ENCODE measurements at regions not wholly inside any gene's neighbourhood (a gene's known extent, or its start where the extent isn't known, plus 50 kb on each side); places are given as distances from the start of the nearest gene placed in this dataset.

DNA sequence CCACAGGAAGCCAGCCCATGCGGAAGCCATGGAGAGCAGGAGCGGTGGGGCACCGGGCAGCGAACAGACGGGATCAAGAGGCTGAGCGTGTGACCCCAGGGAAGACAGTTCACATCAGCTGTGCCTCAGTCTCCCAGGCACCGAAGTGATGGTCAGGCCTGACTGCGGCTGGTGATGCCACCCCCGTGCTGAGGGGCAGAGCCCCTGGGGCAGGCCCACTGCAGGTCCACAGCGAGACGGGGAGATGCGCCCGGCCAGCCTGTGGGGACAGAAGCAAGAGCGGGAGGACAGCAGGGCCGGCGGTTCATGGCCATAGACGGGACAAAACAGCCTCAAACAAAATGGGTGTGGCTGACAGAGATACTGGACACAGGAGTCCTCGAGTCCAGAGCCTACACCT lies 93.8 kb downstream of the RIPK4 start:
- DNase-seq (no peak), ATAC-seq (no peak)
- intact Hi-C loops (cut with DNase I, micrococcal nuclease) = no loop called here

DNA sequence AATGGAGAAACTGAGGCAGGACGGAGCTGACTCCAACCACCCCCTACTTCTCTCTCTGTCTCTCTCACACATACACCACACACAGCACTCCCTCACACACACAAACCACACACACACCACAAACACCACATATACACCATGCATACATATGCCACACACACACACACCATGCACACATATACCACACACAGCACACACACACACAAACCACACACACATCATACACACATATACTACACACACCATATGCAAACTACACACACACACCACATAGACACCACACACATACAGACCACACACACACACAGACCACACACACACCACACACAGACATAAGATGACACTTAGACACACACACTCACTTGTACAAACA lies 94.3 kb downstream of the RIPK4 start:
- no peak for ATAC-seq
- no peak for DNase-seq
- intact Hi-C loops (cut with DNase I, micrococcal nuclease) = no loop called here

DNA sequence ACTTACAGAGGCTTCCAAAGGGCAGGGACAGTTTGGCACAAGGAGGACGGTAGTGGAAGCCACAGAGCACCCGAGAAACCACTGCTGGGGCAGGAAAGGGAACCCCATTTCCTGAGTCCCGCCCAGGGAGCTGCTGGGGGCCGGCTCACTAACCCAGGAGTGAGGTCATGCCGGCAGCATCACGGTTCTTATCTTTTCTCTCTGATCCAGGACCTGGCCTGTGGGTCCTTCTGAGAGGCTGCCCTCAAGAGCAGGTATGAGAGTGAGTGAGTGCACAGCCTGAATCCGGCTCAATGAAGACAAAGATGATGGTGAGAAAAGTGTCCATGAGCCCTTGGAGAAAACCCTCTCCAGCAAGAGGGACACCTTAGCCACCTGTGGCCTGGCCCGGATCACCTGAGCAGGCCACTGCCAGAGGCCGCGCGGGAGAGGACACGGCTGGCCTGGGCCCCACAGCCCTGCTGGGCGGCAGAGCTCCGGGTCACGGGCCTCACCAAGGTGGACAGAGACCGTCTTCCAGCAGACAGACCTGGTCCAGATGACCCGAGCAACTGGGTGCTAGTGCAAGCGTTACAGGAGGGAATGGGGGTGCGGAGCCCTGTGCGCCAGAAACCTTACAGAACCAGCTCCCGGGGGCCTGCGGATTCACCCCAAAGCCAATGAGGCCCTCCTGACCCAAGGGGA lies 94.9 kb downstream of the RIPK4 start:
- intact Hi-C loops (cut with DNase I, micrococcal nuclease) = no loop called here
- ATAC-seq = no peak
- DNase-seq = no peak

DNA sequence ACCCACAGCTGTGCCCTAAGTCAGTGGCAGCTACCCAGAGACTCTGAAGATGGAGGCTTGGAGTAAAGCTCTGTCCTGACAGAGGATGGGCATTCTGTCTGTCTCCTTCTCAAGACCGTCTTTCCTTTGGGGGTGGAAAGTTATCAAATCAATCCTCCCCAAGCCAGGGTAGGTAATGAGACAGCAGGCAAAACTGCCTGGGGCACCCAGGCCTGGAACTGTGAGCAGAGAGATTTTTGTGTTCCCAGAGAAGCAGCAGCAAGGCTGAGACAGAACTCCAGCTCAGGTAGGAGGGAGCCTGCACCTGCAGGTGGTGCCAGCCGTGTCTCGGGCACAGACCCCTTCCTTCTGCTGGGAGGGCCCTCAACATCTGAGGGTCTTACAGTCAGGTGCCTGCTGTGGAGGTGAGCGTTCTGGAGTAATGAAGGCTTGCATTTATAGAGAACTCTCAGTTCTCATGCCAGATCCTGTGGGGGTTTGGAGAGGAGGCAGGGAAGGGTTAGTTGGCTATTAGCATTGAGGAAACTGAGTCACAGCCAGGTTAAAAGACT lies 95.6 kb downstream of the RIPK4 start:
- ATAC-seq (no peak), DNase-seq (no peak)
- intact Hi-C loops (cut with DNase I, micrococcal nuclease) = no loop called here

DNA sequence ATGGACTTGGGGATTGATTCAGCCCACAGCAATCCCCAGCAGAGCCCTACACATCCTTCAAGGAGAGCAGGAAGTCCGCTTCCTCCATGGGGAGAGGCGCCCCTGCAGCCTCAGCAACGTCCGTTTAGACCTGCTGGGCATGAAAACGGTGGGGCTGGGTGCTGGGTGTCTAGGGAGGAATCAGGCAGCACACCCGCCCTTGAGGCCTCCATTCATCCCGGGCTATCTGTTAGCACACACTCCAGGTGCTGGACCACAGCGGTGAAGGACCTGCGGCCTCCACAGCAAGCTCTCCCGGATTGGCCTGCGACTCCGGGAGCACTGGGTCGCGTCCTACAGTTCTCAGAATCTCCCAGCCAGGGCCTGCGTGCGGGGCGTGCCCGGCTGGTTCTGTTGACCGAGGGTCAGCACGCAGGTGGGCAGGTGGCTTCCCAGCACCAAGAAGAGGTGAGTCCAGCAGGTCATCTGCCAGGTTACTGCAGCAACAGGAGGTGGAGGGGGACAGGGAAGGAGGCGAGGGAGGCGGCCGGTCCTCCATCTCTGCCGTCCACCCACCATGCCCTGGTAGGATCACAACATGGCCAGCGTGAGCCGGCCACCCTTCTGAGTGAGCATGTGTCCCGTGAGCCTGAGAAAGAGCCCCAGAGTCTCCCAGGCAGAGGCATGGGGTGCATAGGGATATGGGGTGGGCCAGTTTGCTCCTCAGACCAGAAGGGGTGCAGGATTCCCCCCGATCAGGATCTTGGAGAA lies 96.6 kb downstream of the RIPK4 start:
- no peak for ATAC-seq
- no peak for DNase-seq
- intact Hi-C loops (cut with DNase I, micrococcal nuclease) = no loop called here

DNA sequence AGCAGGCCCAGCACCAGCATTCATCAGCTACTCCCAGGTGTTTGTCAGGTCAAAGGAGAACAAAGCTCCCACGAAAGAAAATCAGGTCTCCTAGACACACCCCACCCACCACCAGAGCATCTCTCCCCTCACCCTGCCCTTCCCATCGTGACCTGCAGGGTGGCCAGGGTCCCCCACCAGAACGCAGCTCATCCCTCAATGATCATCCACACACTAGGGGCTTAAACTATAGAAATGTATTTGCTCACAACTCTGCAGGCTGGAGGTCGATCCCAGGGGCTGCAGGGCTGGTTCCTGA lies 97.4 kb downstream of the RIPK4 start:
- DNase-seq = no peak
- intact Hi-C loops (cut with DNase I, micrococcal nuclease) = no loop called here
- no peak for ATAC-seq

DNA sequence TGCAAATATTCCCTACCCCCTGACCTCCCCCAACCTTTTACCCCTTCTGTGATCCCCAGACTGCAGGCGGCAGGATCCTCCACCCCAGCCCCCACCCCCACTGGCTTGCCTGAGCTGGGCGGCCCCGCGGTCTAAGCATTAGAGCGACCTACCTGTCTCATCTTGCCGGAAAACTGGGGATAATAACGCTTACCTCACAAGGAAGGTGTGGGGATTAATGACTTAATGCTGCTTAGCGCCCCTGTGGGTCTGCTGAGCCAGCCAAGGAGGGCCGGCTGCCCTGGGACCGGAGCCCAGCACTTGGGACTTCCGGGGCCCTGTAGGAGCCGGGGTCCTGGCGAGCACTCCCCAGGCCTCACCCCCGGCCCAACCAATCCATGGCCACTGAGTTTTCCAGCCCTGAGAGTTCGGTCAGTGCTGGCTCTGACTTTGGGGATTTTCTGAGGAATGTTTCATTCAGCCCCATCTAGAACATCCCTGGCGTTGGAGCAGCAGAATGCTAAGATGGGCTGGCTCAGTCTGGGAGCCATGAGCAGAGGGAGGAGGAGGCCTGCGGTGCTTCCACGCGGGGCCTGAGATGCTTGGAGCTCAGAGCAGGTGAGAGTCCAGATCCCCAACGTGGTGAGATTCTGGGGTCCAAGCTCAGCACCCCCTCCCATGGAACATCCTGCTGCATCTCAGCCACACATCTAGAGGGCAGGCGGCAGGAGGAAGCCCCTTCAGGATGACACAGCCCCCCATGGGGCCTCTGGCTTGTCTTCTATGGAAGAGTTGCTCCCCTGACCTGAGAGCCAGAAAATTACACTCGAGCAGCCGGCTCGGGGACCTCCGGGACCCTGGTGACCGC lies 97.9 kb downstream of the RIPK4 start:
- intact Hi-C loops (cut with DNase I, micrococcal nuclease) = no loop called here
- ATAC-seq (no peak), DNase-seq (no peak)

DNA sequence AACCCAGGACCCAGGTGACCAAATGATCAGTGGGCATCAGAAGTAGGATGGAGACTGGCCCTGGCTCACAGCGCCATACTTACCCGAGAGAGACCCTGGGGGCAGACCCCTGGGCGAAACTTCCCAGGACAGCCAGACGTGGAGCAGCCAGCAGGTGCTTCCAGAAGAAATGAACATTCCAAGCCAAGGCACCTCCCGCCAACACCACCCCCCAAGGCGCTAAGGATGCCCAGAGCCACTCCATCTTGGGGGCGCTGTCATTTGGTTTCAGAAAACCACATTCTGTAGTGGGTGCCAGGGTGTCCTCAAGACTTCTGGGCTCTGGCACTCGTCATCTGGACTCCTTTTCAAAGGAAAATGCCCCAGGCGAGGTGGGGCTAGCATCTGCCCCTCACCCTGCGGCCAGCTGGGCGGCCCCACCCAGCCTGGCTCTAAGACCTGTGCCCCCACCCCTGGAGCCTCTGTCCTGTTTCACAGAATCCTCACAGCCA lies 98.8 kb downstream of the RIPK4 start:
- DNase-seq = no peak
- intact Hi-C loops (cut with DNase I, micrococcal nuclease) = no loop called here
- no peak for ATAC-seq

DNA sequence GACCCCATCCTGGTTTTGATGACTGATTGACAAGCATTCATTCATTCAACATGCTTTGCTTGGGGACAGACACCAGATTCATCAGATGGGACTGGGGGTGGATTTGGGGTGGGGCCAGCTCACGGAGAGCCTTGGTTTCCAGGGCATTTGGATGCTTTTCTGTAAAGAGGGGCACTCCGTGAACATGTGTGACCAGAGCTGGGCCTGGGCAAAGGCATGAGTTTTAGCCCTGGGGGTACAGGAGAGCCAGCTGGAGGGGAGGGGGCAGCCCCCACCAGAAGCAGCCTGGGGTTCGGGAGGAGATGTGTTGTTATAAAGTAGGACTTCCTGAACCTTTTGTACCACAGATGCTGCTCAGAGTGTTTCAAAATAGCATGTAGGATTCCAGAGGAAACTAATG lies 99.7 kb downstream of the RIPK4 start:
- intact Hi-C loops (cut with DNase I, micrococcal nuclease) = no loop called here
- ATAC-seq (no peak), DNase-seq (no peak)

DNA sequence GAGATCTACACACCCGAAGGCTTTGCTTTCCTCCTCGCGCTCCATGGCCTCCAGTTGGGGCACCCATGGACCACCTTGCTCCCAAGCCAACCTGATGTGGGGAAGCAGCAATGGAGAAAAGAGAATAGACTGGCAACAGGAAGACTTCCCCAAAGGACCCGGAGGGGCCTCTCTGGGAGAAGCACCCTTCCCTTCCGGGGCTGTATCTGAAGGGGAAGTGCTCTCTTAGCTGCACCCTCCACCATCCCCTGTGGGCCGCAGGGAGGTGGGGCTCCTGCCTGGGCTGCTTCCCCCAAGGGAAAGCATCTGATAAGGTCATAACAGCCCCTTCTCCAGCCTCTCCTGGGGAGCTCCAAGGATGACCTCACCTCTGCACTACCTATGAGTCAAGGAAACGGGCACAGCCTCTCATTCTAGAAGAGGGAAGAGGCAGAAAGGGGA lies 100.2 kb downstream of the RIPK4 start:
- intact Hi-C loops (cut with DNase I, micrococcal nuclease) = no loop called here
- no peak for ATAC-seq
- no peak for DNase-seq

DNA sequence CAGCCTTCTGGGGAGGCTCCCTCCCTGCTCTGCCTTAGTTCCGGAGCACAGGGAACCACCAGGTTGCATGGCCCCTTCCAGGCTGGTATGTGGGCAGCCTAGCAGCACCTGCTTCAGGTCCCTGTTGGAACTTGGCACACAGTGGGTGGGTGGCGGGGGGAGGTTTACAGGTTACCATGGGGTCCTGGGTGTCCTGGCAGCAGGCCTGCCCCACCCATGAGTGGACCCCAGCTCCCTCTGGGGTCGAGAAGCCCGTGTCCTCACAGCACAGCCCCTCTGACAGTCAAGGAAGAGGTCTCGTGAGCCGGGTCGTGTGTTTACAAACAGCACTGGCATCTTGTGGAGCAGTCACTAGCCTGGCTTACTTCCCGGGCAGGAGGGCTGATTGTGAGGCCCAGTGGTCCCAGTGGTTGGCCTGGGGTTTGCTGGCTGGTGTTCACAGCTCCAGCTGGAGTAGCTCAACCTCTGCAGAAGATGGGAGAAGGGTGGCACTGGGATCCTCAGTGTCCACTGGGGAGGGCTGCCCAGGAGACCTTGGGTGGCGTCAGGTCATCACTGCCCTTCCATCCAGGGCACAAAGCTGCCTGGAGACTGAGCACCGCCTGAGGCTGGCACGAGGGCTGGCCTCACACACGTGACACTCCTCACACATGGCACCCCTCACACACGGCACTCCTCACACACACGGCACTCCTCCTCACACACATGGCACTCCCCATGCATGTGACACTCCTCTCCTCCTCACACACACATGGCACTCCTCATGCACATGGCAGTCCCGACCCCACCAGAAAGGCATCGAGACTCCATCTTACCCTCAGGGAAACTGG lies 100.9 kb downstream of the RIPK4 start:
- intact Hi-C loops (cut with DNase I, micrococcal nuclease) = no loop called here
- ATAC-seq (no peak), DNase-seq (no peak)

DNA sequence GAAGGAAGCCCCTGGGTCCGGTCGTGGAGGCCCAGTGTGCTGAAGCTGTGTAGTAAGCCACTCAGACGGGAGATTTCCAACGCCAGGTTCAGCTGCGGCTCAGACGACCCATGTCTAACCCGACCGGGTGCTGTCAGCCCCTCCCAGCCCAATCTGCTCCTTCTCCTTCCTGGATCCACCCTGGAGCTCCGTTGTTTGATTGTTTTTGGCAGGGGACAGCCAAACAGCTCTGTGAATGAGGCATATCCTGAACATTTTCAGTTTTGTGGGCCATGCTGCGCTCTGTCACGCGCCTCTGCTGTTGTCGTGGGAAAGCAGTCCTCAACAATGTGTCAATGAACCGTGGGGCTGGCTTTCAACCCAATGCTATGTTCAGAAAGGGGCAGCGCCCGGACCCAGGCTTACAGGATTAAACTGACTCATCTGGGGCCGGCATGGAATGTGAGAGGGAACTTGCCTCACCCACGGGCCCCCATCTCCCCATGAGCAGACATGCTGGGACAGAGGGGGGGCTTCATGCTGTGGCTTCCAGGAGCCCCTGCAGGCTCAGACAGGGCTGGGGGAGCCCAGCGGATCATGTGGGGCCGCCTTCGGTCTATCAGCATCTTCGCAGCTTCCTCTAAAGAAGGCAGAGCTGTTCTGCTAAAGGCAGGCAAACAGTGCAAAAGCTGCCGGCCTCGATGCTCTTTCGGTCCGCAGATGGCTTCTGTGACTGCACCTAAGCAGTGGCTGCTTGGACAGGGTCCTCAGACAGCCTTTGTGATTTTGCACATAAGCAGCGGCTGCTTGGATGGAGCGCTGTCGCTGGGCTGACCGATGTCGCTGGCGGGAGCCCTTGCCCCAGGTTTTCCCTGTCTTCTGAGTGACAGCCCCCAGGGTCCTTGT lies 101.7 kb downstream of the RIPK4 start:
- ATAC-seq = peak; percentile 52
- intact Hi-C loops (cut with DNase I, micrococcal nuclease) = no loop called here
- peak in 1 of 2 donors; percentile 29 for DNase-seq

DNA sequence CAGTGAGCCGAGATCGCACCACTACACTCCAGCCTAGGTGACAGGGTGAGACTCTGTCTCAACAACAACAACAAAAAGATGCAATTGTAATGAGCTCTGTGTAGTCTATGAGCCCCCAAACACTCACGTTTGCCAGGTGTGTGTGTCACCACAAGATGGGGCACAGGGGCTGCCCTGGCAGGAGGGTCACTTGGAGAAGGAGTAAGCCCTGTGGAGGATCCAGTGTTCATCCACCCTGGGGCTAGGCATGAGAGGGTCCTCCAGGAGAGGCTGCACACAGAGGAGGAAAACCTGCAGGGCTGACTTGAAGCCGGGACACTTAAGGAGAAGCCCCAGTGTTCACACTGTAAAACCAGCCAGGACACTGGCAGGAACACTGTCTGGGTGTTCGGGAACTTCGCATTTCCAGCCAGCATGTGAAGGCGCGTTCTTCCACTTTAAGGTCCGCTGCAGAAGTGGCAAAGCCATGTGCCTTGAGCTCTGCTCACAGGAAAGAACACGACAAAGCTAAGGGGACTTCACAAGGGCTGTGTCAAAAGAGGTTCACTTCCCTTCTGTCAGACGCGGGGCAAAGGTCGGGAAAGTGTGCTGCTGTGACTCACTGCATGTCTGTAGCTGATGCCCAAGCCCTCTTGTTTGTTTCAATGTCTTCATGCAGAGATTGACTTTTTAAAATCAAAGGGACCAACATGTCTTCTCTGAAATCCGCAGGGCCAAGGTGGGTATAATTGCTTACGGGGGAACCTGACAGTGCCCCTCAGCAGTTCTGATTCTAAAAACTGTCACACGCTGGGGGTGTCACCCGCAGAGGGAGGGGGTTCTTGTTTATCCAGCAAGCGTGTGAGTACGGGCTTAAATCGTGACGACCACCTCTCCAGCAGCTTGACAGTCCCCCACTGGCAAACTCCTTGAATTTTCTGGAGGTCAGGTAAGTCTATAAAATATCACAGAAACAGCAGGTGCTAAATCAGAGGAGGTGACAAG lies 102.8 kb downstream of the RIPK4 start:
- DNase-seq (peak; percentile 77 to 83), ATAC-seq (peak; percentile 95)
- intact Hi-C loops (cut with DNase I, micrococcal nuclease) = no loop called here

DNA sequence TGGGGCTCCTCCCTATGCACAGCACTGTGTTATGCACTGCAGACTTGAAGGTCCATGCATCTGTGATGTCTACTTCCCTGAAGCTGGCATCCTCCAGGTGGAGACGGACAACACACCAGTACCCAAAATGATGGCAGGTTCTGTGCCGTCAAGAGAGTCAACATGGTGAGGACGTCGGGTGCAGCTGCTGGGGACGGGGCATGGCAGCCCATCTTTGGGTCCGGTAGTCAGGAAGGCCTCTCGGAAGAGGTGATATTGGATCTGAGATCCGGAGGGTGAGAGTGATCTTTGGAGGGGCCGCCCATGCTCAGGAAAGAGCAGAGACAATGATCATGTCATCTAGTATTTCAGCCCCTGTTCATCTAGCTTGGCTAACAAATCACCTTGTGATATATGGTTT lies 104.1 kb downstream of the RIPK4 start:
- ATAC-seq (no peak), DNase-seq (no peak)
- intact Hi-C loops (cut with DNase I, micrococcal nuclease) = no loop called here

DNA sequence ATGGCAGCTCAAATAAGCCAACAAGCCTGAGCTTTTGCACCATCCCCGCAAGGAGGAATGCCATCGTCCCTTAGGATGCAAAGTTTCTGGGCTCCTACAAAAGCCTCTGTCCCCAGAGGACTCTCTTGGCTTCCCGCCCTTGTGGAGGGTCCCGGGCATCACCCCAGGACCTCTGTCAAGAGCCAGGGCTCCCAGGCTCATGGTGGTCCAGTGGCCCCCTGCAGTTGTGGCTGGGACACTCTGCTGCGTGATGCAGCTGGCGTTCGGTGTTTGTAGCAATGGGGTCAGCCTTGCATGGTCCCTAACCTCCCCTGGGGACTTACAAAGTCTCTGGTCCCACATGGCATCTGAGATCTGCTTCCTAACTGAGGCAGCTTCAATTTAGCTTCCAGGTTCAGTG lies 104.7 kb downstream of the RIPK4 start:
- ATAC-seq (no peak), DNase-seq (no peak)
- intact Hi-C loops (cut with DNase I, micrococcal nuclease) = no loop called here

DNA sequence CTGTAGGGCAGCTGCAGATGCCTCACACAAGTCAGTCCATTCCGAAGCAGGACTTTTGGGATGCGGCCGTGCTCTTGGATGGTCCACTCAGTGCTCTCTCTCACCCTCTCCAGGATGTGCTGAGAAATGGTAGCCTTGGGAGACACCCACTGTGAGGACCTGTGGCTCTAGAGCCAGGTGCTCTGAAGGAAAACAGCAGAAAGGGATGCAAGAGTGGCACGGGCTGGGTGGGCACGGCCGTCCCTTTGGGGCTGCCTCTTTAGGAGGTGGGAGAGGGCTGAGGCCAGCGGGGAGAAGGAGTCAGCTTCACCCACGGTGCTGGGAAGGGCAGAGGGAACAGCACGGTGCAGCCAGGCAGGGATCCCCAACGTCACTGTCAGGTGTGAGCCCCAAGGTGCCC lies 106.1 kb downstream of the RIPK4 start:
- intact Hi-C loops (cut with DNase I, micrococcal nuclease) = no loop called here
- no peak for ATAC-seq
- no peak for DNase-seq
